ENCODE measurements at regions not wholly inside any gene's neighbourhood (a gene's known extent, or its start where the extent isn't known, plus 50 kb on each side); places are given as distances from the start of the nearest gene placed in this dataset.

DNA sequence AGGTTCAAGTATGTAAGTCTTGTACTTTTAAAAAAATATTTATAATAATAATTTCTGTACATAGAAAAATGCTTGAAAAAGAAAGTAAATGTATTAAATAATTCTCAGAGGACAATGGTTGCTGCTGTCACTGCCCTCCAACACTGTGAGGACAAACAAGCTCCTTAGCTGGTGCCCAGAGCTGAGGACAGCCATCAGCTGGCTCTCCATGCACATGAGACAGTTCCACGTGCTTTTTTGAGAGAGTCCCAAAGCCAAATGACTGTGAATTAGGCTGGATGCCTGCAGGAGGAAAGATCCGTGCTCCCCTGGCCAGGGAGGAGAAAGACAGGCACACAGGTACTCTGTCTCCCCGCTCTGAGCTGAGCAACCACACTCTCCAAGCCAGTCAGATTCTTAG, 115.5 kb upstream of the IRX5 start:
- TF ChIP-seq, protein P1, sequence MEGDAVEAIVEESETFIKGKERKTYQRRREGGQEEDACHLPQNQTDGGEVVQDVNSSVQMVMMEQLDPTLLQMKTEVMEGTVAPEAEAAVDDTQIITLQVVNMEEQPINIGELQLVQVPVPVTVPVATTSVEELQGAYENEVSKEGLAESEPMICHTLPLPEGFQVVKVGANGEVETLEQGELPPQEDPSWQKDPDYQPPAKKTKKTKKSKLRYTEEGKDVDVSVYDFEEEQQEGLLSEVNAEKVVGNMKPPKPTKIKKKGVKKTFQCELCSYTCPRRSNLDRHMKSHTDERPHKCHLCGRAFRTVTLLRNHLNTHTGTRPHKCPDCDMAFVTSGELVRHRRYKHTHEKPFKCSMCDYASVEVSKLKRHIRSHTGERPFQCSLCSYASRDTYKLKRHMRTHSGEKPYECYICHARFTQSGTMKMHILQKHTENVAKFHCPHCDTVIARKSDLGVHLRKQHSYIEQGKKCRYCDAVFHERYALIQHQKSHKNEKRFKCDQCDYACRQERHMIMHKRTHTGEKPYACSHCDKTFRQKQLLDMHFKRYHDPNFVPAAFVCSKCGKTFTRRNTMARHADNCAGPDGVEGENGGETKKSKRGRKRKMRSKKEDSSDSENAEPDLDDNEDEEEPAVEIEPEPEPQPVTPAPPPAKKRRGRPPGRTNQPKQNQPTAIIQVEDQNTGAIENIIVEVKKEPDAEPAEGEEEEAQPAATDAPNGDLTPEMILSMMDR (IDR thresholded peaks at IDR 0.05; ENCODE audit: low read depth, low read length, missing control alignments), result no peak
- DNase-seq (ENCODE audit: low read depth), result no peak
- H3K4me3 ChIP-seq (ENCODE audit: low read depth, low read length), result no peak overlapping the region

DNA sequence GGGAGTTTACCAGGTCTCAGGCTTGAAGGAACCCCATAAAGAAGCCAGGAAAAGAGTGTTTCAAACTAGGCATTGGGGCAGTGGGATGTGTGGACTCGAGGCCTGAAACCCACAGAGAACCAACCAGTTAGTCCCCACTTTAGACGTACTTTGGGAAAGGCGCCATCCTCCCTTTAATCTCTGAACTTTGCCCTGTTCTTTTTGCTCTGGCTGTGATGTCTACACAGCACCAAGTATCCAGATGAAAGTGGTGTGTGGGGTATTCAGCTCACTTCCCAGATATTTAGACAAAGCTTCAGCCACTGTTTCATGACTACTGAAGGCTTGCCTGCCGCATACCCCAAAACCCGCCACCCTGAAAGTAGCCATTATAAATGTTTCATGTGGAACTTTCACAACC, 116.9 kb upstream of the IRX5 start:
- no peak for DNase-seq (ENCODE audit: low read depth)
- TF ChIP-seq, protein P1 (IDR thresholded peaks at IDR 0.05; ENCODE audit: low read depth, low read length, missing control alignments), result no peak
- no peak overlapping the region for H3K4me3 ChIP-seq (ENCODE audit: low read depth, low read length)

DNA sequence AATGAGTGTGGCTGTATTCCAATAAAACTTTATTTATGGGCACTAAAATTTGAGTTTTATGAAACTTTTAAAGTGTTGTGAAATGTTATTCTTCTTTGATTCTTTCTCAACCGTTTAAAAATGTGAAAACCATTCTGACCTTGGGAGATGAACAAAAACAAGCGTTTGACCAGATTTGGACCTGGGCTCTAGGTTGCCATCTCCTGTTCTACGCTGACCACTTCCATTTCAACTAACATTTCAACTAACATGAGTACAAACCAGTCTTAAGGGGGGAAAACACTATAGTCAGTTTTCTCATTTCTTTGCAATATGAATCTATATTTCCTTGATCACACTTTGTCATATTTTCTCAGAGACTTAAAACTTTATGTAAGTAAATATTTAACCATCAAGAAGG, 118.4 kb upstream of the IRX5 start:
- no peak for DNase-seq (ENCODE audit: low read depth)
- TF ChIP-seq, protein P1 (IDR thresholded peaks at IDR 0.05; ENCODE audit: low read depth, low read length, missing control alignments), result no peak
- H3K4me3 ChIP-seq (ENCODE audit: low read depth, low read length), result no peak overlapping the region

DNA sequence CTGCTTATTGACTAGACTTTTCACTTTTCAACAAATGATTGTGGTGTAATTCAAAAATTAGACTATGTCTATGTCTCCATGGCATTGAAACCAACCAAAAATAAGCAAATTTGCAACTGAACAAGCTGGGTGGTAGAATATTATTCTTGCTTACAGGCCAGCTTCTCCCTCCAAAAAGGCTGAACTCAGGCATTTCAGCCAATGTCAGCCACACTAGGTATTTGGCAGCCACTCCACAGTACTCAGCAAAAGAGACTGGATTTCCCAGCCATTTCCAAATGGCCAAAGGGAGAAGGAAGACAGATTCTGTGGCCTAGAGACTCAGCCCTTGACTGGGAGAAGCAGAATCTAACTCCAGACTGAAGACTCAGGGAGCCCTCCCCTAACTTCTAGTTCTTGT, 121.8 kb upstream of the IRX5 start:
- DNase-seq (ENCODE audit: low read depth), result no peak
- TF ChIP-seq, protein P1 (IDR thresholded peaks at IDR 0.05; ENCODE audit: low read depth, low read length, missing control alignments), result no peak
- no peak overlapping the region for H3K4me3 ChIP-seq (ENCODE audit: low read depth, low read length)

DNA sequence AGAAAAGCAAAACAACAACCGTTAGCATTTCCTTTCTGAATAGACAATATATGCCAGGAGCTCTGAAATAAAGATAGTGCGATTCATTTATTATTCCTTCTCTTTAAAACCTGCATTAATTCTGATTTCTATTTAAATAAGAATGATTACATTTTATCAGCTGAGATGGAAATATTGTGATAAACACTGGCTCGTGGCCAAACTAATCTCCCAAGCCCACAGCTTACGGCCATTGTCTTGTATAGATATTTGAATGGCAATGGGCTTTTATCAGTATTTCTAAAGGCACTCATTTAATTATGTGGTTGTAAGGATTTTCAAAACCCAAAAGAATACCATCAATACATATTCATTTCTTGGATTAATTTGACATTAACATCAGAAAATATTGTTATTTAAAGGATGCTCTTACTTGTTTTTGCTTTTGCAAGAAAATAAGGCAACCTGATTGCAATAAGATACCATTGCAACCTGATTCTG, 123.7 kb upstream of the IRX5 start:
- DNase-seq (ENCODE audit: low read depth), result no peak
- TF ChIP-seq, protein P1 (IDR thresholded peaks at IDR 0.05; ENCODE audit: low read depth, low read length, missing control alignments), result no peak
- no peak overlapping the region for H3K4me3 ChIP-seq (ENCODE audit: low read depth, low read length)

DNA sequence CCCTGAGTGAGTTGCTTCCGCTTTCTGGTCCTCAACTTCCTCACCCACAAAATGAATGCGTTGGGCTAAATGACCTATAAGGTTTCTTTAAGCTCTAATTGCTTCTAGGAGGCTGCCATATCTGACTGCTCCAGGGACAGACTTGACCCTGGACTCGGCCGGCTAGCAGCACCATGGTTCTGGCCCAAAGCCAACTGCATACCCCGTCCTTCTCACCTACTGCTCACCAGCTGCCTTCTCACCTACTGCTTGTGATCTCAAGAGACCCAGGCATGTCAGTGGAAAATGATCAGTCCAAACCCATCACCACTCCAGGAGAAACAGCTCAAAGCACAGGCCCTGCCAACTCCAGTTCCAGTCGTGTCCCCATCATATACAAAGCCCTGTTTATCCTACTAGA, 124.3 kb upstream of the IRX5 start:
- no peak for DNase-seq (ENCODE audit: low read depth)
- H3K4me3 ChIP-seq (ENCODE audit: low read depth, low read length), result no peak overlapping the region
- TF ChIP-seq, protein P1 (IDR thresholded peaks at IDR 0.05; ENCODE audit: low read depth, low read length, missing control alignments), result no peak

DNA sequence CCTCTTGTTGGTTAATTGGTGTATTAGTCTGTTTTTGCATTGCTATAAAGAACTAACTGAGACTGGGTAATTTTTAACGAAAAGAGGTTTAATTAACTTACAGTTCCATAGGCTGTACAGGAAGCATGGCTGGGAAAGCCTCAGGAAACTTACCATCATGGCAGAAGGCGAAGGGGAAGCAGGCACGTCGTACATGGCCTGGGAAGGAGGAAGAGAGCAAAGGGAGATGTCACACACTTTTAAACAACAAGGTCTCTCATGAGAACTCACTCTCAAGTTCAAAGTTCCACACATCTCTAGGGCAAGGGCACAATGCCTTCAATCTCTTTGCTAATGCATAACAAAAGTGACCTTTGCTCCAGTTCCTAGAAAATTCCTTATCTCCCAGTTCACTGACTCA, 125.0 kb upstream of the IRX5 start:
- no peak overlapping the region for H3K4me3 ChIP-seq (ENCODE audit: low read depth, low read length)
- TF ChIP-seq, protein P1 (IDR thresholded peaks at IDR 0.05; ENCODE audit: low read depth, low read length, missing control alignments), result no peak
- DNase-seq (ENCODE audit: low read depth), result no peak

Measured in GM12864 (cell line).